Subcutaneous abdominal adipose tissue (tissue), 5 donors: ENCODE measurements at regions not wholly inside any gene's neighbourhood (a gene's known extent, or its start where the extent isn't known, plus 50 kb on each side); places are given as distances from the start of the nearest gene placed in this dataset.

Source experiments
- H3K27ac ChIP-seq: one replicate; pipeline ENCODE4 v1.7.0; 2013; ENCODE audit warnings: low read depth, mild to moderate bottlenecking, inconsistent platforms, low read length, moderate library complexity
- H3K27me3 ChIP-seq, 5 donors: one replicate each; pipeline ENCODE4 v1.7.0; 2013; ENCODE audit warnings: low read length in 5 of 5, inconsistent platforms in 1 of 5; ENCODE audit not compliant: control insufficient read depth in 5 of 5, insufficient read depth in 4 of 5
- H3K36me3 ChIP-seq, 5 donors: one replicate each; pipeline ENCODE4 v1.7.0; 2013; ENCODE audit warnings: low read length in 5 of 5; ENCODE audit not compliant: control insufficient read depth in 5 of 5, insufficient read depth in 5 of 5
- H3K4me1 ChIP-seq, 5 donors: one replicate each; pipeline ENCODE4 v1.7.0; 2013; ENCODE audit warnings: low read length in 5 of 5, mild to moderate bottlenecking in 3 of 5, moderate library complexity in 1 of 5; ENCODE audit not compliant: control insufficient read depth in 5 of 5, insufficient read depth in 5 of 5
- H3K4me3 ChIP-seq, 5 donors: one replicate each; pipeline ENCODE4 v1.7.0; 2013; ENCODE audit warnings: low read length in 5 of 5, low read depth in 1 of 5
- H3K9ac ChIP-seq, 5 donors: one replicate each; pipeline ENCODE4 v1.7.0; 2013; ENCODE audit warnings: low read length in 5 of 5, mild to moderate bottlenecking in 4 of 5, moderate library complexity in 3 of 5
- H3K9me3 ChIP-seq, 5 donors: one replicate each; pipeline ENCODE4 v1.7.0; 2013; ENCODE audit warnings: low read length in 5 of 5; ENCODE audit not compliant: control insufficient read depth in 5 of 5
- donor health status: healthy.
- donor health status: healthy.
- donor health status: healthy.
- donor health status: healthy.
- donor health status: healthy.

DNA sequence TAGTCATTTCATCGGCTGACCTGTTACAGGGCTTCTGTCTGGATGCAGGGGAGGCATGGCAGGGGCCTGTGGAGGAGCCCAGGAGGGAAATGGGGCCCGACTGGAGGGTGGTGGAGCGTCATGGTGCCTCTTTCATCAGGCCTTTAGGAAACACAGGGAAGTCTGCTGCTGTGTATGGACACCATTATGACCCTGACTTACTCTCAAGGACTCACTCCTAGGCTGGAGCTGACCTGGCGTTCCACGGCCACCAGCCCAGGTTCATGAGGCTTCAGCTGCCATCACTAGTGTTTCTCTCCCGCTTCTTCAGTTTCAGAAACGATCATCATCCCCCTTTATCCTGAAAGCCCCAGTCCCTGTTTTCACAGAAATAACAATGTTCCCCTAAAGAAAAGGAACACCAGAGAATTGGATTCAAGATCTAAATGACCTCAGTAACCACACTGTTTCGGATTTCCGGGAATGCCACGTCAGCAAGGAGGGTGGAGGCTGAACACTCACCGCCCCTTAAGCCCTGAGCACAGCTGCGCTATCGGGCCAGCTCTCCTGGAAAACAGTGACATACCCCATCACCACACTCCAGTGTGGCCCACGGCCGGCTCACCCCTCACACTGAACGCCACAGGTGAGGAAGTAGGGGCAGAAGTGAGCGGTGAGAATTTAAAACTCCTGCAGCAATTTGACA is 67.6 kb downstream of the SOX1 start:
- H3K4me1 ChIP-seq: peaks cover 0 to 9% (median 0%) of the 10 kb centered on the region in 5 donors
- H3K27ac ChIP-seq: no peak overlapping the region
- H3K4me3 ChIP-seq: no peak overlapping the region
- H3K27me3 ChIP-seq: peaks cover 3 to 34% (median 20%) of the 10 kb centered on the region in 5 donors
- no peaks in the 10 kb centered on the region for H3K9me3 ChIP-seq
- no peak overlapping the region for H3K9ac ChIP-seq
- no peaks in the 10 kb centered on the region for H3K36me3 ChIP-seq

DNA sequence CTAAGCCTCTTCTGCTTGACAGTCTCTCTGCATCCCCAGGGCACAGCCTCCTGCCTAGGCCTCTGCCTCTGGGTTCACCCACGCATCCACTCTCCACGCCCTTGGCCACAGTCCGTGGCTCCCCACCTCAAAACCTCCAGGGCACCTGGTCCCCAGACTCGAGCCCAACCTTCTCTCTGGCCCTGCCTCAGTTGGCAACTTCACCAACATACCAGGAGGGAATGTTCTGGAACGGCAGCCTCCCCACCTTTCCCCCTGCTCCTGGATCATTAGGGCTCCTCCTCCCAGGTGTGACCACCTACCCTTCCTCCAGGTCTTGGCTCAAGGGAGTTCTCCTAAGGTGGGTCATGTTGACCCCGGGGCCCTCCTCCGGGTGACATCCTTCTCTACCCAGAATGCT is 69.1 kb downstream of the SOX1 start:
- peaks cover 0 to 9% (median 0%) of the 10 kb centered on the region in 5 donors for H3K4me1 ChIP-seq
- H3K9ac ChIP-seq: no peak overlapping the region
- no peak overlapping the region for H3K27ac ChIP-seq
- H3K4me3 ChIP-seq: no peak overlapping the region
- peaks cover 3 to 29% (median 14%) of the 10 kb centered on the region in 5 donors for H3K27me3 ChIP-seq
- no peaks in the 10 kb centered on the region for H3K9me3 ChIP-seq
- H3K36me3 ChIP-seq: no peaks in the 10 kb centered on the region

DNA sequence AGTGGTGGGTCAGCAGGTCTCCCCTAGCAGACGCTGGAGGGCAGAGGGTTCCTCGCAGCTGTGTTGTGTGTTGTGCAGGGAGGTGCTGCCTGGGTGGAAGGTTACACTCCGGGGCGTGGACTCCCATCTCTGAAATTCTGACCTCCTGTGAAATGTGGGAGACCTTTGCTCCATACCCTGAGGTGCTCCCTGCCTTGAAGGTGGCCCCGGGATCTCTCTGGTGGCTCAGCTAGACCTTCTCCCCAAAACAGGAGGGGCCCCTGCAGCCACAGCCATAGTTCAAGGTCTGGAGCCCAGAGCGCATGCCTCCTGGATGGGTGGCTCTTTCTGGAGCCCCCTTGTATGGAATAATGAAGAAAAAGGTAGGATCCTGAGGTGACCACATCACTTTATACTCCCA is 70.2 kb downstream of the SOX1 start:
- Histone ChIP-seq H3K36me3 (no peaks in the 10 kb centered on the region), H3K9ac (no peak overlapping the region), H3K27me3 (peaks cover 2 to 23% (median 12%) of the 10 kb centered on the region in 5 donors), H3K4me3 (no peak overlapping the region), H3K27ac (no peak overlapping the region), H3K4me1 (peaks cover 0 to 9% (median 0%) of the 10 kb centered on the region in 5 donors), H3K9me3 (no peaks in the 10 kb centered on the region)

DNA sequence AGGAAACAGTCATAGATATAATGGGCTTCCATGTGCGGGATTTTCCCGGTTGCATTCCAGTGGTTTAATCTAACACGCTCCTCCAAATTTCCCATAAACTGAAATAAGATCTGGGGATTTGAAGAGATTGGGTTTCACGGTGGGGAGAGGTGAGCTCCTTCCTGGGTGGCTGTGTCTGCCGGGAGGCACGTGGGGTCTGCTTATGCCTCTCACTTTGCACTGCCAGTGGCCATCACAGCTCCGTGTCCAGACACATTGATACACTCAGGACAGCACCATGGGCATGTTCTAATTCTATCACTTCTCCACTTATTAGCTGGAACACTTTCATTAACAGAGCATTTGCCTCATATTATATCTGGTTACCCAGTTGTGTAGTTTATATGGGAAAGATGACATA is 73.4 kb downstream of the SOX1 start:
- no peaks in the 10 kb centered on the region for H3K4me1 ChIP-seq
- H3K27ac ChIP-seq: no peak overlapping the region
- H3K9me3 ChIP-seq: no peaks in the 10 kb centered on the region
- H3K36me3 ChIP-seq: no peaks in the 10 kb centered on the region
- no peak overlapping the region for H3K9ac ChIP-seq
- H3K4me3 ChIP-seq: no peak overlapping the region
- H3K27me3 ChIP-seq: peaks cover 6 to 13% (median 11%) of the 10 kb centered on the region in 5 donors

DNA sequence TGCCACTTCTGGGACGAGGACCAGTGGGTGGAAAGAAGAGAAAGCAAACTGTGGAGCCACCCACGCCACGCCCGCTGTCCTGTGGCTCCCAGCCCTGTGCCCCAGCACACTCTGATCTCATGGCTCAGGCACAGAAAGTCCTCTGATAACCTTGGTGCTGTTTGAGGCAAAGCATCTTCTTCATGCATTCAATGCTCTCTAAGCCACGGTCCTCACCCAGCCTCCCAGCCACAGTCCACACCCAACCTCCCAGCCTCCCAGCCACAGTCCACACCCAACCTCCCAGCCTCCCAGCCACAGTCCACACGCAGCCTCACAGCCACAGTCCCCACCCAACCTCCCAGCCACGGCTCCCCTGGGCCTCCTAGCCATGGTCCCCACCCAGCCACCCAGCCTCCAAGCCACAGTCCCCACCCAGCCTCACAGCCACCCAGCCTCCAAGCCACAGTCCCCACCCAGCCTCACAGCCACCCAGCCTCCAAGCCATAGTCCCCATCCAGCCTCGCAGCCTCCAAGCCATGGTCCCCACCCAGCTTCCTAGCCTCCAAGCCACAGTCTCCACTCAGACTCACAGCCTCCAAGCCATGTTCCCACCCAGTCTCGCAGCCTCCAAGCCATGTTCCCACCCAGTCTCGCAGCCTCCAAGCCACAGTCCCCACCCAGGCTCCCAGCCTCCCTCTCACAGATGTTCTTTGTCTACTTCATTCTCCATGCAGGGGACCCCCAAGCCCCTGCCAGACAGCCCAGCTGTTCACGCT is 74.9 kb downstream of the SOX1 start:
- Histone ChIP-seq H3K4me3 (no peak overlapping the region), H3K27me3 (peaks cover 5 to 13% (median 6%) of the 10 kb centered on the region in 5 donors), H3K36me3 (no peaks in the 10 kb centered on the region), H3K27ac (no peak overlapping the region), H3K9me3 (no peaks in the 10 kb centered on the region), H3K4me1 (no peaks in the 10 kb centered on the region), H3K9ac (no peak overlapping the region)

DNA sequence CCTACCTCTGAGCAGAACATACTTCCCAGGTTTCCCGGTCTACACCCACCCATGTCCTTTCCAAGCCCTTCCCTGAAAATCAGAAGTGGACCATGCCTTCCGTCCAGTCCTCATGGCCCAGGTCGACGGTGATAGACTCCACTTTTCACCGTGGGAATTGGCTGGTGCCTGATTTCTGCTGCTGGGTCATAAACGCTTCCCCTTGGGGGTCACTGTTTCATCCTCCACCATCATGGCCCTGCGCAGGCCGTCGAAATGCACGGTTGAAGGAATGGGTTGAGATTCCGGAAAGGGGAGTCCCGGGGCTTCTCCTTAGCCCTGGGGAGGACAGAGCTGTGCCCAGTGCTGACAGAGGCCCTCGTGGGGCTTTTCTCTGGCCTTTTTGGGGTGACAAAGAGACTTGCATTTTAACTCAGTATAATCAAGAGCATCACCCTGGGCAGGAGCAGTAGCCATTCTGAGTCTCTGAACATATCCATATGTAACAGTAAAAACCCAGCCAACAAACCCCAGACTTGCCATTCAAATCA is 75.5 kb downstream of the SOX1 start:
- Histone ChIP-seq H3K27ac (no peak overlapping the region), H3K4me3 (no peak overlapping the region), H3K9ac (no peak overlapping the region), H3K4me1 (no peaks in the 10 kb centered on the region), H3K27me3 (peaks cover 0 to 13% (median 6%) of the 10 kb centered on the region in 5 donors), H3K36me3 (no peaks in the 10 kb centered on the region), H3K9me3 (no peaks in the 10 kb centered on the region)

DNA sequence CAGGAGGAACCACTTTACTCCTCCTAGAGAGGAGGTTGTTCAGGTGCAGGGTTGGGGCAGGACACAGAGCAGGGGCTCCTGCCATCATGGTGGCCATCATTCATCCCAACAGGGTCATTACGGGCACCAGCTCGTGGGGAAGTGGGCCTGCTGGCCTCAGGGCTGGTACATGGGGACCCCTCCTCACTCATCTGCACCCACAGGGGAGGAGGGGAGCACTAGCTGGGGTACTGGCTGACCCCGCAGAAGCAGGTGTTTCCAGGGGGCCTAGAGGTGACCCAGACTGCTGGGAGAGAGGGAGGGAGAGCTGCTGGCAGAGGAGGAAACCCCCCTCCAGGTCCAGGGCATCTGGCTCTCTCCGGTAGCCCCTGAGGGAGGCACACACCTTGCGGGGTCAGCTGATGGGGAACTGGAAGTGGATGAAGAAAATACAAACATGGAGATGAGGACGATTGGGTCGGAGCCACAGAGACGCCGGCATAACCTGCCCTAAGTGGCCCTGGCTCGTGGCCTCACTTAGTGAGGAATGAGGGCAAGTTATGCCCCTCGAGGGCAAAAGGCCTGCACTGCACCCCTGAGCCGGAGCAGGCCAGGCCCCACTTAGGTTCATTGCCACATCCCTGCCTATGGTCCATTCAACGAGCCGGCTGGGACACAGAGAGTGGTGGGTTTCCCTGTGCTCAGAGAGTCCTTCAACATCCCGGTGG is 76.2 kb downstream of the SOX1 start:
- Histone ChIP-seq H3K27ac (no peak overlapping the region), H3K36me3 (no peaks in the 10 kb centered on the region), H3K4me1 (no peaks in the 10 kb centered on the region), H3K9me3 (no peaks in the 10 kb centered on the region), H3K4me3 (no peak overlapping the region), H3K27me3 (peaks cover 0 to 13% (median 6%) of the 10 kb centered on the region in 5 donors), H3K9ac (no peak overlapping the region)

DNA sequence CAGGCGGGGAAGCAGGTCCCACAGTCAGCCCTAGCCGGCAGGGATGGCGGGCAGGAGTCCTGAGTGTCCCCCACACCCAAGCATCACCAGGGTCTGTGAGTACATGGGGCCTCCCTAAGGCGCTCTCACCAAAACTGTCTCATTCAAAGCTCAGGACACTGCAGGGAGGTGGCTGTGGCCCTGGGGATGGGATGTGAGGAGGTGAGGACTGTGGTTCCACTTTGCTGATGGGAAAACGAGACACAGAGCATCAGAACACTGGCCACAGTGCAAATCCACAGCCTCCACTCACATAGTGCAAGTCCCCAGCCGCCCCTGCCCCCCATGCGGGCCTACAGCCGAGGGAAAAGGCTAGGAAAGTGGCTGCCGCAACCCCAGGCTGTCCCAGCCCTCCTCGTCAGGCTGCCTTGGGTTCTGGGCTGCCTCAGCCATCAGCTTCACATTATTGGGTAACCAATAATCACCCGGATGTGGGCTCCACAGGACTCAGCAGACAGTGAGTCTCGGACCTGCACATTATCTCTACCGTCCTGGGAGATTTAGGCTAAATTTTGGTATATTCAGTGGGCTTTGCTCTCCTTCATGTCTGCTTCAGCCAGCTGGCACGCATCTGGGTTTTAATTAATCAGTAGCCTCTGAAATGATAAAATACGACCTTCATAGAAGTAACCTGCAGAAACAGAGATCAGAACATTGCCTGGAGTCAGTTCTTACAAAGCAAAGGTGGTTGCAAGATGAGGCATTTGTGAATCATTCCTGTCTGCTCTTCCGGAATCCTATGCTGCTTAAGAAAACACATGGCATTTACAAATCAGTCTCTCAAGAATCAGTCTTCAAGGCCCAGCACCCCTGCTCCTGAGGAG is 77.0 kb downstream of the SOX1 start:
- Histone ChIP-seq H3K27me3 (peaks cover 0 to 13% (median 6%) of the 10 kb centered on the region in 5 donors), H3K4me3 (no peak overlapping the region), H3K36me3 (no peaks in the 10 kb centered on the region), H3K9me3 (no peaks in the 10 kb centered on the region), H3K27ac (no peak overlapping the region), H3K4me1 (no peaks in the 10 kb centered on the region), H3K9ac (no peak overlapping the region)
